Mucosa of descending colon (tissue), 3 donors: ENCODE measurements at regions not wholly inside any gene's neighbourhood (a gene's known extent, or its start where the extent isn't known, plus 50 kb on each side); places are given as distances from the start of the nearest gene placed in this dataset.

Source experiments
- ATAC-seq: fragments of 200-7000 bp; cut with Tn5 transposase; one replicate; pipeline ENCODE4 v1.9.1; 2020; ENCODE audit warnings: mild to moderate bottlenecking, moderate library complexity
- DNase-seq, 3 donors: peaks; one replicate each; pipeline ENCODE4 v3.0.0-alpha.2; 2020
- H3K36me3 ChIP-seq: fragments of 200-600 bp; one replicate; pipeline ENCODE4 v1.8.0; 2021; ENCODE audit warnings: low read depth, mild to moderate bottlenecking
- H3K4me1 ChIP-seq: fragments of 200-600 bp; one replicate; pipeline ENCODE4 v1.8.0; 2021; ENCODE audit warnings: low read depth, mild to moderate bottlenecking
- H3K4me3 ChIP-seq: fragments of 200-600 bp; one replicate; pipeline ENCODE4 v1.8.0; 2021; ENCODE audit warnings: mild to moderate bottlenecking
- H3K9me3 ChIP-seq: fragments of 200-600 bp; one replicate; pipeline ENCODE4 v1.8.0; 2021; ENCODE audit warnings: mild to moderate bottlenecking
- CTCF ChIP-seq: fragments of 200-600 bp; IDR thresholded peaks from one replicate; pipeline ENCODE4 v1.8.0; 2022; ENCODE audit warnings: antibody characterized with exemption, mild to moderate bottlenecking
- intact Hi-C, 2 donors: fragments of 100-400 bp; cut with DNase I in 1 of 2; cut with micrococcal nuclease in 1 of 2; formaldehyde crosslinking; loops; one replicate each; pipeline versions ENCODE4 v1.11.0 to v1.11.1; 2022; cut with DNase I, micrococcal nuclease
- donor health status: DM: no; HTN: no; CAD: no; lungs with moderate emphysema.
- donor health status: DM: no; HTN: no; CAD: no.
- donor health status: DM: no; HTN: yes; CAD: no.

GRCh38 chr5:32494827-32495226 lies 50.3 kb upstream of the ZFR start:
- intact Hi-C loops = loop anchor here in 1 of 2 donors (5.0 kb wide), 1 partner anchor 97 kb away; no protein-coding TSS in a partner anchor

More at GRCh38 chr5:32494827-32495226, 50.3 kb upstream of the ZFR start:
- no peak for TF ChIP-seq CTCF
- Histone ChIP-seq H3K36me3 (no peaks in the 10 kb centered on the region), H3K9me3 (no peaks in the 10 kb centered on the region), H3K4me3 (no peak overlapping the region), H3K4me1 (peaks cover 1% of the 10 kb centered on the region)
- ATAC-seq (no peak), DNase-seq (no peak)
